ENCODE measurements at regions not wholly inside any gene's neighbourhood (a gene's known extent, or its start where the extent isn't known, plus 50 kb on each side); places are given as distances from the start of the nearest gene placed in this dataset.

GRCh38 chr2:67663776-67664175, 266.6 kb downstream of the ETAA1 start:
- no peak for DNase-seq

- DNase-seq = no peak
Observed at GRCh38 chr2:67666386-67667053, 269.4 kb downstream of the ETAA1 start.

- DNase-seq = no peak
Observed at GRCh38 chr2:67667054-67667908, 270.1 kb downstream of the ETAA1 start.

- no peak for DNase-seq
Observed at GRCh38 chr2:67668538-67668937, 271.4 kb downstream of the ETAA1 start.

- DNase-seq = no peak
Observed at GRCh38 chr2:67669168-67669567, 272.0 kb downstream of the ETAA1 start.

- DNase-seq = no peak
Observed at GRCh38 chr2:67669766-67670165, 272.6 kb downstream of the ETAA1 start.

GRCh38 chr2:67670747-67671183, 273.6 kb downstream of the ETAA1 start:
- DNase-seq = no peak

- no peak for DNase-seq
Observed at GRCh38 chr2:67671464-67672450, 274.6 kb downstream of the ETAA1 start.

- no peak for DNase-seq
Observed at GRCh38 chr2:67674668-67675067, 277.5 kb downstream of the ETAA1 start.

- DNase-seq = no peak
Observed at GRCh38 chr2:67684991-67685390, 287.9 kb downstream of the ETAA1 start.

- no peak for DNase-seq
Observed at GRCh38 chr2:67686254-67686653, 289.1 kb downstream of the ETAA1 start.

- no peak for DNase-seq
Observed at GRCh38 chr2:67689186-67689585, 292.1 kb downstream of the ETAA1 start.

- DNase-seq = no peak
Observed at GRCh38 chr2:67689651-67690050, 292.5 kb downstream of the ETAA1 start.

GRCh38 chr2:67694445-67694844, 297.3 kb downstream of the ETAA1 start:
- DNase-seq = no peak

GRCh38 chr2:67701011-67701410, 303.9 kb downstream of the ETAA1 start:
- DNase-seq = no peak

- DNase-seq = no peak
Observed at GRCh38 chr2:67702284-67702683, 305.2 kb downstream of the ETAA1 start.

- no peak for DNase-seq
Observed at GRCh38 chr2:67702937-67703336, 305.8 kb downstream of the ETAA1 start.

- DNase-seq = no peak
Observed at GRCh38 chr2:67706082-67706481, 308.9 kb downstream of the ETAA1 start.

- DNase-seq = no peak
Observed at GRCh38 chr2:67707896-67708295, 310.8 kb downstream of the ETAA1 start.

GRCh38 chr2:67709835-67710234, 312.7 kb downstream of the ETAA1 start:
- no peak for DNase-seq

- no peak for DNase-seq
Observed at GRCh38 chr2:67712484-67712883, 315.4 kb downstream of the ETAA1 start.

GRCh38 chr2:67713376-67713775, 316.2 kb downstream of the ETAA1 start:
- no peak for DNase-seq

- no peak for DNase-seq
Observed at GRCh38 chr2:67716895-67717396, 319.8 kb downstream of the ETAA1 start.
